PC-3 (cell line): ENCODE measurements at regions not wholly inside any gene's neighbourhood (a gene's known extent, or its start where the extent isn't known, plus 50 kb on each side); places are given as distances from the start of the nearest gene placed in this dataset.

Experiments used
- EZH2 ChIP-seq: fragments of 300-600 bp; sonication (generic); IDR thresholded peaks from one replicate; pipeline ENCODE4 v1.6.1; 2017; ENCODE audit warnings: antibody characterized with exemption, mild to moderate bottlenecking, low read length; ENCODE audit not compliant: unreplicated experiment
- TF ChIP-seq, protein P1 (sequence below): fragments of 300-600 bp; sonication (generic); conservative IDR thresholded peaks from 2 replicates; pipeline ENCODE4 v1.5.1; 2017; ENCODE audit warnings: antibody characterized with exemption, low read depth, mild to moderate bottlenecking, low read length

DNA sequence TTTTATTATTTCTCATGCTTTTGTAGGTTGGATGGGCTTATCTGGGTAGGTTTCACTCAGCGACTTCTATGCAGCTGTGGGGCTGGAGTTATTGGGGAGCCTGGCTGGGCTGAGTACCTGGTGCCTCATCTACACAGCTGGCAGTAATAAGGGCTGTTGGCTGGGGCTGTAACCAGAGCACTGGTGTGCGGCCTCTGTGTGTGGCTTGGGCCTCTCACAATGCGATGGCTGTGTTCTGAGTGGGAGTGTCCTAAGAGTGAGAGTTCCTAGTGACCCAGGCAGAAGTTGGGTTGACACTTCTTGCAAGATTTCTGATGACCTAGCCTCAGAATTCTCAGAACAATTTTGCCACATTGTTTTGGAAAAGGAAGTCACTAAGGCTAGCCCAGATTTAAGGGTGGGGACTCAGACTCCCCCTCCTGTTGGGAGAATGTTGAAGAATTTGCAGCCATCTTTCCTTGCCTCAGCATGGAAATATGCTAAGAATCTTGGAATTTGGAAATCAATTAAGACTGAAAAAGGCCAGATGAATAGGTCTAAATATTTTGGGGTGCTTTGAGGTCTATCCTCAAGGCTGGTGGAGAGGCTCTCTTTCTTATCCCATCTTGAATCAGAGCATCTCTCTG is 158.8 kb downstream of the SCP2D1 start:
- TF ChIP-seq, protein P1, sequence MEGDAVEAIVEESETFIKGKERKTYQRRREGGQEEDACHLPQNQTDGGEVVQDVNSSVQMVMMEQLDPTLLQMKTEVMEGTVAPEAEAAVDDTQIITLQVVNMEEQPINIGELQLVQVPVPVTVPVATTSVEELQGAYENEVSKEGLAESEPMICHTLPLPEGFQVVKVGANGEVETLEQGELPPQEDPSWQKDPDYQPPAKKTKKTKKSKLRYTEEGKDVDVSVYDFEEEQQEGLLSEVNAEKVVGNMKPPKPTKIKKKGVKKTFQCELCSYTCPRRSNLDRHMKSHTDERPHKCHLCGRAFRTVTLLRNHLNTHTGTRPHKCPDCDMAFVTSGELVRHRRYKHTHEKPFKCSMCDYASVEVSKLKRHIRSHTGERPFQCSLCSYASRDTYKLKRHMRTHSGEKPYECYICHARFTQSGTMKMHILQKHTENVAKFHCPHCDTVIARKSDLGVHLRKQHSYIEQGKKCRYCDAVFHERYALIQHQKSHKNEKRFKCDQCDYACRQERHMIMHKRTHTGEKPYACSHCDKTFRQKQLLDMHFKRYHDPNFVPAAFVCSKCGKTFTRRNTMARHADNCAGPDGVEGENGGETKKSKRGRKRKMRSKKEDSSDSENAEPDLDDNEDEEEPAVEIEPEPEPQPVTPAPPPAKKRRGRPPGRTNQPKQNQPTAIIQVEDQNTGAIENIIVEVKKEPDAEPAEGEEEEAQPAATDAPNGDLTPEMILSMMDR: no peak
- TF ChIP-seq EZH2: no peak
